ENCODE measurements at regions not wholly inside any gene's neighbourhood (a gene's known extent, or its start where the extent isn't known, plus 50 kb on each side); places are given as distances from the start of the nearest gene placed in this dataset.
"Not testable (repeated sequence)": the region's sequence is repeated elsewhere in the genome, so short reads cannot be mapped to it uniquely, and the experiment has no call there.

- Histone ChIP-seq H2AFZ (ENCODE audit: low read depth, low read length) (peak overlapping the region; percentile 31), H3K4me1 (ENCODE audit: insufficient read depth, low read length) (peaks cover 25% of the 10 kb centered on the region), H3K27me3 (ENCODE audit: insufficient read depth, low read length) (no peaks in the 10 kb centered on the region), H3K9me3 (ENCODE audit: low read length) (no peaks in the 10 kb centered on the region), H3K4me3 (ENCODE audit: low read length) (no peak overlapping the region), H3K36me3 (ENCODE audit: insufficient read depth, low read length) (no peaks in the 10 kb centered on the region)
These were observed 84.8 kb upstream of the ZNF217 start for GRCh38 chr20:53678315-53678989.

DNA sequence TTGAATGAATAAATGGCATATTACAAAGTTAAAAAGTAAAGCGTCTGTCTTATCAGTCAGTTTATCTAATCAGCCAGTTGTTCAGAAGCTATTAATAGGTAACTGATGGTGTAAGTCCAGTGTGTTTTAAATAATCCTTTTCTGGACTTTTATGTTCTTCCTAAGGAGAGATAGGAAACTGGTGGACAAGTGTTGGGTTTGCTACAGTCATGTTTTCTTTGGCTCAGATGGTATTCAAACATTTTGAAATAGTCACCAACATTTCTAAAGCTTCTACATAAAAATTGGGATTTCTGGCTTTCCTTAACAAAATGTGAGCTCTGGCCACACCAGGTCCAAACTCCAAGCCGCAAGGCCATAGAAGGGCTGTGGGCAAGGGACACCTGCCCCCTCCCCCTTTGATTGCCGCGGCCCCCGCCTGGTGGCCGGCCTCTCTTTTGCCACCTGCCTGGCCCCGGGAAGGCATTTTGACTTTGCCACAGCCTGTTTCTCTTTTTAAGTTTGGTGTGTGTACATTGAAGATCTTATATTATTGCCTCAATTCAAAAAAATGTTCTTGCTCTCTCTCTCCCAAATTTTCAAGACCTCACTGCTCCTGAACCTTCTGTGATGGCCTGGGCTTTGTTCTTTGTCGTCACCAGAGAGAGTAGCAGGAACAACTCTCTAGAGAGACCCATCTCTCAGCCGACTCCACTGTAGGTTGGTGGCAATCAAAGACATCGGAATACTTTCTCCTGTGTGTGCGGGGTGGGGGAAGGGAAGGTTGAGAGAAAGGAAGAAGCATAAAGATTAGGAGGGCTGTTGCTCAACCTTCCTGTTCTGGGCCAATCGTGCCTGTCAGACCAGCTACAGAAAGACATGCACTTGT is 84.0 kb upstream of the ZNF217 start:
- no peaks in the 10 kb centered on the region for H3K36me3 ChIP-seq (ENCODE audit: insufficient read depth, low read length)
- no peak overlapping the region for H3K4me3 ChIP-seq (ENCODE audit: low read length)
- no peaks in the 10 kb centered on the region for H3K27me3 ChIP-seq (ENCODE audit: insufficient read depth, low read length)
- no peaks in the 10 kb centered on the region for H3K9me3 ChIP-seq (ENCODE audit: low read length)
- peaks cover 25% of the 10 kb centered on the region for H3K4me1 ChIP-seq (ENCODE audit: insufficient read depth, low read length)
- H2AFZ ChIP-seq (ENCODE audit: low read depth, low read length): peak overlapping the region; percentile 31

DNA sequence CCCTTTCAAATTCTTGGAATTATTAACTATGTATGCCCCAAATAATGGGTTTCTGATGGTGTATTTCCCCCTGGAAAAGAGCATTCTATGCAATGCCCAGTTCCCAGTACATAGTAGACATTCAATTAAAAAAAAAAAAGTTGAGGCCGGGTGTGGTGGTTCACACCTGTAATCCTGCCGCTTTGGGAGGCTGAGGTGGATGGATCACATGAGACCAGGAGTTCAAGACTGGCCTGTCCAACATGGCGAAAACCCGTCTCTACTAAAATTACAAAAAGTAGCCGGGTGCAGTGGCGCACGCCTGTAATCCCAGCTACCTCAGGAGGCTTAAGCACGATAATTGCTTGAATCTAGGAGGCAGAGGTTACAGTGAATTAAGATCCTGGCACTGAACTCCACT is 83.3 kb upstream of the ZNF217 start:
- Histone ChIP-seq H2AFZ (ENCODE audit: low read depth, low read length) (no peak overlapping the region), H3K9me3 (ENCODE audit: low read length) (no peaks in the 10 kb centered on the region), H3K4me3 (ENCODE audit: low read length) (no peak overlapping the region), H3K4me1 (ENCODE audit: insufficient read depth, low read length) (peaks cover 25% of the 10 kb centered on the region), H3K27me3 (ENCODE audit: insufficient read depth, low read length) (no peaks in the 10 kb centered on the region), H3K36me3 (ENCODE audit: insufficient read depth, low read length) (no peaks in the 10 kb centered on the region)

DNA sequence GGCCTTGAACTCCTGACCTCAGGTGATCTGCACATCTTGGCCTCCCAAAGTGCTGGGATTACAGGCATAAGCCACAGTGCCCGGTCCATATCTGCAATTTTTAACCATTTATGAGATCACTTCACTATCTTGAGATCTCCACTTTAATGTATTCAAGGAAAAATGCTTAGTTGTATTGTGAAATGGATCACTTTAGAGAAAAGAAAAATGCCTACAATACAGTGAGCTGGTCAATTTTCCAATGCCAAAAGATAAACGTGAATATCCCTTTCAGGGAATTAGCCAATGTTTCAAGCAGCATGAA is 82.8 kb upstream of the ZNF217 start:
- H3K4me1 ChIP-seq (ENCODE audit: insufficient read depth, low read length): peaks cover 25% of the 10 kb centered on the region
- no peak overlapping the region for H3K4me3 ChIP-seq (ENCODE audit: low read length)
- H3K27me3 ChIP-seq (ENCODE audit: insufficient read depth, low read length): no peaks in the 10 kb centered on the region
- H3K36me3 ChIP-seq (ENCODE audit: insufficient read depth, low read length): no peaks in the 10 kb centered on the region
- H2AFZ ChIP-seq (ENCODE audit: low read depth, low read length): no peak overlapping the region
- H3K9me3 ChIP-seq (ENCODE audit: low read length): no peaks in the 10 kb centered on the region

GRCh38 chr20:53672484-53673129 is 79.0 kb upstream of the ZNF217 start:
- Histone ChIP-seq H3K4me1 (ENCODE audit: insufficient read depth, low read length) (peaks cover 1% of the 10 kb centered on the region), H2AFZ (ENCODE audit: low read depth, low read length) (no peak overlapping the region), H3K9me3 (ENCODE audit: low read length) (no peaks in the 10 kb centered on the region), H3K36me3 (ENCODE audit: insufficient read depth, low read length) (no peaks in the 10 kb centered on the region), H3K27me3 (ENCODE audit: insufficient read depth, low read length) (no peaks in the 10 kb centered on the region), H3K4me3 (ENCODE audit: low read length) (no peak overlapping the region)

DNA sequence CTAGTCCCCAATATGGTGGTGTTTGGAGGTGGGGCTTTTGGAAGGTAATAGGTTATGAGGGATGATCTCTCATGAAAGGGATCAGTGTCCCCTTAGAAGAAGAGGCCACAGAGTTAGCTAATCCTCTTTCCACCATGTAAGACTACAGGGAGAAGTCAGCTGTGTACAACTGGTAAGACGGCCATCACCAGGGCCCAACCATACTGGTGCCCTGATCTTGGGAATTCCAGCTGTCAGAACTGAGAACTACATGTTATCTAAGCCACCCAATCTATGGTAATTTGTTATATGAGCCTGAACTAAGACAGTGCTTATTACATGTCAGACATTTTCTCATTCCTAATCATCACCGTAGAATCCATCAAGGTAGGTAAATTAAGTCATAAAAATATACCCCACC is 77.7 kb upstream of the ZNF217 start:
- Histone ChIP-seq H3K27me3 (ENCODE audit: insufficient read depth, low read length) (no peaks in the 10 kb centered on the region), H3K36me3 (ENCODE audit: insufficient read depth, low read length) (no peaks in the 10 kb centered on the region), H3K4me1 (ENCODE audit: insufficient read depth, low read length) (no peaks in the 10 kb centered on the region), H3K4me3 (ENCODE audit: low read length) (no peak overlapping the region), H2AFZ (ENCODE audit: low read depth, low read length) (no peak overlapping the region), H3K9me3 (ENCODE audit: low read length) (no peaks in the 10 kb centered on the region)

DNA sequence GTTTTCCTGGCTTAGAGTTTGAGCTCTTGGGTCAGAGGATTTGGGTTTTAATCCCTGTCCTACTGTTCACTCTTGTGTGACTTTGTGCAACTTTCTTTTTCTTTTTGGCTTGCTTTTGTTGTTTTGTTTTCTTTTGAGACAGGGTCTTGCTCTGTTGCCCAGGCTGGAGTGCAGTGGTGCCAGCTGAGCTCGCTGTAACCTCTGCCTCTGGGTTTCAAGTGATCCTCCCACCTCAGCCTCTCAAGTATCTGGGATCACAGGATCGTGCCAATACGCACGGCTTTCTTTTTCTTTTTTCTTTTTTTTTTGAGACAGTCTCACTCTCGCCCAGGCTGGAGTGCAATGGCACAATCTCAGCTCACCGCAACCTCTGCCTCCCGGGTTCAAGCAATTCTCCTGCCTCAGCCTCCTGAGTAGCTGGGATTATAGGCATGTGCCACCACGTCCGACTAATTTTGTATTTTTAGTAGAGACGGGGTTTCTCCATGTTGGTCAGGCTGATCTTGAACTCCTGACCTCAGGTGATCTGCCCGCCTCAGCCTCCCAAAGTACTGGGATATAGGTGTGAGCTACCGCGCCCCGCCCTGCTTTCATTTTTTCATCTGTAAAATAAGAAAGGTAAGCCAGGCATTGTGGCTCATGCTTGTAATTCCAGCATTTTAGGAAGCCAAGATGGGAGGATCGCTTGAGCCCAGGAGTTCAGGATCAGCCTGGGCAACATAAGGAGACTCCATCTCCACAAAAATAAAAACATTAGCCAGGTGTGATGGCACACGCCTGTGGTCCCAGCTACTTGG is 76.1 kb upstream of the ZNF217 start:
- H3K27me3 ChIP-seq (ENCODE audit: insufficient read depth, low read length); H3K36me3 ChIP-seq (ENCODE audit: insufficient read depth, low read length); H3K9me3 ChIP-seq (ENCODE audit: low read length); H2AFZ ChIP-seq (ENCODE audit: low read depth, low read length); H3K4me3 ChIP-seq (ENCODE audit: low read length); H3K4me1 ChIP-seq (ENCODE audit: insufficient read depth, low read length): not testable (repeated sequence)

- Histone ChIP-seq H2AFZ (ENCODE audit: low read depth, low read length) (no peak overlapping the region), H3K4me1 (ENCODE audit: insufficient read depth, low read length) (no peaks in the 10 kb centered on the region), H3K36me3 (ENCODE audit: insufficient read depth, low read length) (no peaks in the 10 kb centered on the region), H3K4me3 (ENCODE audit: low read length) (no peak overlapping the region), H3K27me3 (ENCODE audit: insufficient read depth, low read length) (no peaks in the 10 kb centered on the region), H3K9me3 (ENCODE audit: low read length) (no peaks in the 10 kb centered on the region)
These were observed 75.4 kb upstream of the ZNF217 start for GRCh38 chr20:53668992-53669391.

- Histone ChIP-seq H3K9me3 (ENCODE audit: low read length) (no peaks in the 10 kb centered on the region), H3K36me3 (ENCODE audit: insufficient read depth, low read length) (no peaks in the 10 kb centered on the region), H2AFZ (ENCODE audit: low read depth, low read length) (no peak overlapping the region), H3K4me3 (ENCODE audit: low read length) (no peak overlapping the region), H3K4me1 (ENCODE audit: insufficient read depth, low read length) (peaks cover 7% of the 10 kb centered on the region), H3K27me3 (ENCODE audit: insufficient read depth, low read length) (no peaks in the 10 kb centered on the region)
These were observed 72.5 kb upstream of the ZNF217 start for GRCh38 chr20:53666144-53666543.

DNA sequence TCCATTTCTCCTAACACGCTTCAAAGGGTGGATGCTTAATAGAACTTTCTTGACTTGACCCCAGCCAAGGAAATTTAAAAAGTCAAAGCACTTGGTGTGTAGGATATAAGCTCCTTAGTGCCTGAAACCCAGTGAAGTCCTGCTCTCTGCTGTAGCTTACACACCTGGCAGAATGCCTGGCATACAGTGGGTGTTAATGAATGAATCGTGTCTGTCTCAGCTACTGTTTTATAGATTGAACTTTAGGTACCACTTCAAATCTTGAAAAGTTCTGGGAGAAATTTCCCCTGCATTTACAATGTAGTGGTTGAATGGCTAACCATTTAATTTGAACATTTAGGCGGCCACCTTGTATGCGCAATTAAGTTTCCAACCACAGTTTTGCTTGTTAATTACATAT is 70.5 kb upstream of the ZNF217 start:
- peaks cover 9% of the 10 kb centered on the region for H3K4me1 ChIP-seq (ENCODE audit: insufficient read depth, low read length)
- no peak overlapping the region for H3K4me3 ChIP-seq (ENCODE audit: low read length)
- H3K36me3 ChIP-seq (ENCODE audit: insufficient read depth, low read length): no peaks in the 10 kb centered on the region
- no peaks in the 10 kb centered on the region for H3K9me3 ChIP-seq (ENCODE audit: low read length)
- no peak overlapping the region for H2AFZ ChIP-seq (ENCODE audit: low read depth, low read length)
- no peaks in the 10 kb centered on the region for H3K27me3 ChIP-seq (ENCODE audit: insufficient read depth, low read length)

- not testable (repeated sequence) for H3K27me3 ChIP-seq (ENCODE audit: insufficient read depth, low read length); H3K36me3 ChIP-seq (ENCODE audit: insufficient read depth, low read length); H3K4me1 ChIP-seq (ENCODE audit: insufficient read depth, low read length); H3K4me3 ChIP-seq (ENCODE audit: low read length); H3K9me3 ChIP-seq (ENCODE audit: low read length); H2AFZ ChIP-seq (ENCODE audit: low read depth, low read length)
These were observed 69.9 kb upstream of the ZNF217 start for GRCh38 chr20:53663521-53663920.

- Histone ChIP-seq H3K9me3 (ENCODE audit: low read length) (no peaks in the 10 kb centered on the region), H3K27me3 (ENCODE audit: insufficient read depth, low read length) (no peaks in the 10 kb centered on the region), H3K4me1 (ENCODE audit: insufficient read depth, low read length) (peaks cover 12% of the 10 kb centered on the region), H3K4me3 (ENCODE audit: low read length) (no peak overlapping the region), H3K36me3 (ENCODE audit: insufficient read depth, low read length) (no peaks in the 10 kb centered on the region), H2AFZ (ENCODE audit: low read depth, low read length) (no peak overlapping the region)
These were observed 69.0 kb upstream of the ZNF217 start for GRCh38 chr20:53662595-53662994.

DNA sequence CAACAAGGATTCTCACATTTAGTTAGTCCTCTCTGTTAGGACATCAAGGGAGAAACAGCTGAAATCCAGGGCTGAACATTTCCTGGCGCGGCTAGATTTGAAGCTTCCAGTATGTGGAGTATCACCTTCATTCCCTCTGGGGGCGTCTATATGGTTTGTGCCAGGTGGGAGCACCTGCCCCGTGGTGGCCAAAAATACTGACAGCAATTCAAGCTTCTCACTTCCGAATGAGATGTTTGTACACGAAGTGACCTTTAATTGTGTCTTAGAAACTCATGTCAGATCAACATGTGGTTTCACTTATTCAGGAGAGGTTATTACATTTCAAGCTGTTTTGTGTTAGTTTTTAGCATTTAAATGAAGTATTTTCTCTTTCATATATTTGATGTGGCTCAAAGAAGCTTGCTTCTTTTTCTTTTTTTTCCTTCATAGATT is 67.3 kb upstream of the ZNF217 start:
- Histone ChIP-seq H3K9me3 (ENCODE audit: low read length) (no peaks in the 10 kb centered on the region), H3K4me3 (ENCODE audit: low read length) (no peak overlapping the region), H3K4me1 (ENCODE audit: insufficient read depth, low read length) (peaks cover 13% of the 10 kb centered on the region), H3K27me3 (ENCODE audit: insufficient read depth, low read length) (no peaks in the 10 kb centered on the region), H3K36me3 (ENCODE audit: insufficient read depth, low read length) (no peaks in the 10 kb centered on the region), H2AFZ (ENCODE audit: low read depth, low read length) (no peak overlapping the region)

Measured in neuron (in vitro differentiated cells).